ENCODE measurements at regions not wholly inside any gene's neighbourhood (a gene's known extent, or its start where the extent isn't known, plus 50 kb on each side); places are given as distances from the start of the nearest gene placed in this dataset.

- peak in 2 of 10 donors; percentile 57 to 72 for DNase-seq
- intact Hi-C loops (cut with DNase I) = no loop called here
Measured at GRCh38 chr9:134226221-134226930, 62.0 kb upstream of the RNU6ATAC start.

DNA sequence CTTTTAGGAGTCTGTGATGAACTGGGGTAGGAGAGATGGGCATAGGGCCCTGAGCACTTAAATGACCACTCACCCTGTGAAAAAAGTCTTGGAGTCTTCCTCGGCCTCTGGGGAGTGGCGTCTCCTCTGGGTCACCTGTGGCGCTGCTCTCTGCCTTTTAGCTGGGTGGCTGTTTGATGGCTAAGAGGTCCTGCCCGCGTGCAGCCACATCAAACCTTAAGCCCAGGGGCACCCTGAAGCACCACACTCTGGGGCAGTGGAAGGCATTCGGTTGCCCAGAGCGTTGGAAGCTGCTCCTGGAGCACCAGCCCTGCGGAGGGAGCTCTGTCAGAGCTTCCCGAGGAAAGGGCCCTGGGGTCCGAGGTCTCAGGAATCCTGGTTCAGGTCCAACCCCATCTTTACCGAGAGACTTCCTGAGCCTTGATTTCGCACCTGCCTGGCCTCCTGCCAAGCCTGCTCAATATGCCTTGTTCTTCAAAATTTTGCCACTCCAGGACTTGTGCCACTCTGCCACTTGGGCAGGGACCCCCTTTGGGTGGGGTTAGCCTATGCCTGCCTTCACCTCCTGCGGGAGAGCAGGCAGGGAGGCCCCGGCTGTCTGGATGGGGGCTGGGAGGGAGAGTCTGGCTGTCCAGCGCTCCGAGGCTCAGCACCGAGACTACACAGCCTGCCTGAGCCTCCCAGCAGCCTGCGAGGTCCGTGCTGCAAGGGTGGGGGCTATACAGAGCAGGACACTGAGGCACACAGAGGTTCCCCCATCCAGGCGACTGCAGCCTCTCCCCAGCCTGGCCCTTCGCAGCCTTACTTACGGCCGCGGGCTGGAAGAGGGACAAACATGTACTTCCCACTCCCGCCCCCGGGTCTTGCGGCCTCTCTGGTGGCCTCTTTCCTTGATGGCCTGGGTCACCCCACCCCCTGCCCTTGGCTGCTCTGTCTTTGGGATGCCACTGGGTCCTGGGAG is 63.4 kb upstream of the RNU6ATAC start:
- DNase-seq = no peak
- intact Hi-C loops (cut with DNase I) = no loop called here

DNA sequence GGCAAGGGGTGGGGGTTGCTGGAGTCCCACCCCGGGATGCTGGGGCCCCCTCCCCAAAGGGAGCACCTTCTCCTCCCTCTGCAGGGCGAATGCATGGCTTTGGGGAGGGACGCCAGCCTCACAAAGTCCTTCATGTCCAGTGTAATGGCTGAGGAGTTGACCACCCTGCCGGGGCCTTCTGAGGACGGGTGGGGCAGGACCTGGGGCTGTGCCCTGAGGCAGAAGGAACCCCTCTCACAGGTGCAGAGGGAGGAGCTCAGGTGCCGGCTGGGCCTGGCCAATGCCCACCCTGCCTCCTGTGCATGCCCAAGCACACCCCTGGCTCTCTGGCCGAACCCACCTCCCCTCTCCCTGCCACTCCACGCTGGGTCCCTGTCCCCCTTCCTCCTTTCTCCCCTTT is 64.3 kb upstream of the RNU6ATAC start:
- intact Hi-C loops (cut with DNase I) = no loop called here
- no peak for DNase-seq

DNA sequence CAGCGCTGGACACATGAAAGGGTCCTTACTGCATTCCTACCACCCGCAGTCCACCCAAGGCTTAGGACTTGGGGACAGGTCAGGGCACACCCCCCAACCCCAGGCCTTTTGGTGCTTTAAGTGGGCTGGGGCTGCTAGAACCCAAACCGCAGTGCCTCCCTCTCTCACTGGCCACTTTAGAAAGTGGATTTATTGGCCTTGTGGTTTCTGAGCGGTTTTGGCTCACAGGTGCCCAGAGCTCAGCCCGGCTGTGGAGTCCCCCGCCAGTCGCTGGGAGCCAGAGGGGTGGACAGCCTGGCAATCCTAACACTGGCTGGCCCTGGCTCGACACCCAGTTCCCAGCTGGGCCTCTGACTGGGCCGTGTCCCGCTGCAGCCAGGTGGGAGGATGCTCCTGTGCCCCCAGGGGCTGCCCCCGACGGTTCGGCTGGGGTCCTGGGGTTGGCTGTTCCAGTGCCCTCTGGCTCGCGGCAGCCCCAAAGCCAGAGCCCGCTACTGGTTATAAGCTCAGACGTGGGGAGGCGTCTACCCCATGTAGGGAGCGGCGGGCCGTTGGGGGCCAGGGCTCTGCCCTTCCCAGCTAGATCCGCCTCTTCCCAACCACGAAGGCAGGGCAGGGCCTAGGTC is 65.2 kb upstream of the RNU6ATAC start:
- DNase-seq = no peak
- intact Hi-C loops (cut with DNase I) = no loop called here

DNA sequence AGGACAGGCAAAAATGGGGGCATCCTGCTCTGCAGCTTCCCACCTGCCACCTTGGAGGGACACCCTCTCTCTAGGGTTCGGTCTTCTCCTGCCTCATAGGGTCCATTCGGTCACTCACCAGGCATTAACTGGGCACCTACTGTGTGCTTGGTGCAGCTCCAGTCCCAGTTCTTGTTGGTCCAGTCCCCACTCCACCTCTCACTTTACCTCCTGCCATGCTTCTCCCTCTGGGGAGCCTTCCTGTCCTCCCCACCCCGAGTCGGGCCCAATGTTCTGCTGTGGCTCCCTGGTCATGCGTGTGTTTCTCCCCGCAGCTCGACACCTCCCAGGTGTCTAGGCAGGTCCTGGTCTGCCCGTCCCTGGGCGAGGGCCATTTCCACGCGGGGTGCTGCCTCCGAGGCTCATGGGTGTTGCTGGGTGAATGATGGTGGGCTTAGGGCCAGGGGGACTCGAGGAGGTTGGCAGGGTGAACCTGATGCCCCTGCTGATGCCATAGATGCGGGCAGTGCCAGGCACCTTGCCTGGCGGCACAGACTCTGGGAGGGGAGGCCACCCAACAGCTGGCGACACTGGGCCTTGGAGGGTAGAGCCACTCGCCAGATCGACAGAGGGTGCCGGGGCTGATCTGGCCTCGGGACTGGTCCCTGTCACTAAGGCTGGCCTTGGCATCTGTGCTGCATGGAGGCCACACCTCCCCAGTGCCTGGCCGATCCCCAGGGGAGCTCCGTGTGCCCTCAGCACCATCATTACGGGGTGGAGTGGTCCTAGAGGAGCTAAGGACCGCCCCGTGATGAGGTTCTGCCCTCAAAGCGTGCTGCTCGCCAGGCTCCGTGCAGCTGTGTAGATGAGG is 66.0 kb upstream of the RNU6ATAC start:
- DNase-seq = no peak
- intact Hi-C loops (cut with DNase I) = no loop called here

DNA sequence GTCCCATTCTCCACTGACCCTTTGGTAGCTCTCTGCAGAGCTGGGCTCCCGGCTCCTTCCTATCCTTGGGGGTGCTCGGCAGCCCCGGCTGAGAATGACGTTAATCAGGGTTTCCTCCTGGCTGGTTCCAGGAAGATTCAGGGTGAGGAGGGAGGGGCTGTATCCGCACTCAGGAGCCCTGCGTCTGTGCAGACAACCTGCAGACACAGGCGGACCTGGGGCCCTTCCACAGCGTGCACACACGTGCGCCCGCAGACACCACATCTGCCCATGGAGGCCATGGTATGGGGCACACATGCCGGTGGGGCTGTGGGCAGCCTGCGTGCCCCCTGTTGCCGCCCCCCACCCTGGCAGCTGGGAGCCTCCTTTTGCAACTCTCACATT is 66.6 kb upstream of the RNU6ATAC start:
- DNase-seq = no peak
- intact Hi-C loops (cut with DNase I) = no loop called here

GRCh38 chr9:134231330-134231745 is 67.0 kb upstream of the RNU6ATAC start:
- intact Hi-C loops (cut with DNase I) = no loop called here
- no peak for DNase-seq

GRCh38 chr9:134231767-134232166 is 67.4 kb upstream of the RNU6ATAC start:
- no peak for DNase-seq
- intact Hi-C loops (cut with DNase I) = no loop called here

GRCh38 chr9:134233022-134233421 is 68.7 kb upstream of the RNU6ATAC start:
- DNase-seq = no peak
- intact Hi-C loops (cut with DNase I) = no loop called here

GRCh38 chr9:134234001-134234660 is 69.8 kb upstream of the RNU6ATAC start:
- intact Hi-C loops (cut with DNase I) = no loop called here
- no peak for DNase-seq

- intact Hi-C loops (cut with DNase I) = no loop called here
- no peak for DNase-seq
Measured at GRCh38 chr9:134234687-134235359, 70.5 kb upstream of the RNU6ATAC start.

DNA sequence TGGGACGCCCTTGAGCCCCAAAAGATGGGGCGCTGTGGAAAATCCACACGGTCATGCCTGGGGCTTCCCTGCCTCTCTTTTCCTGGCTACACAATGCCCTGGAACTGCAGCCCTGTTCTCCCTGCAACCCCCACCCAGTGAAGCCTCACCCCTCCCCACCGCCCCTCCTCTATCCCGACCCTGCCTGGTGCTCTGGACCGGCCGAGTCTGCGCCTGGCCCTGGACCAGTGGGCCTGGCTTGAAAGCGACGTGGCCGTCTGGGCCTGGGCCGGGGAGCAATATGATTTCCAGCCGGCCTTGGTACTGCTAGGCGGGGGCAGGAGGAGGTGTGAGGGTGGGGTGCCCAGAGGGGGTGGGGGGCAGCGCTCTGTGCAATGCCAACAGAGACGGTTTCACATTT is 71.0 kb upstream of the RNU6ATAC start:
- intact Hi-C loops (cut with DNase I) = no loop called here
- no peak for DNase-seq

GRCh38 chr9:134236001-134236421 is 71.6 kb upstream of the RNU6ATAC start:
- DNase-seq = no peak

GRCh38 chr9:134236935-134237629 is 72.7 kb upstream of the RNU6ATAC start:
- DNase-seq = no peak
- intact Hi-C loops (cut with DNase I) = no loop called here

More at GRCh38 chr9:134236001-134236421, 71.6 kb upstream of the RNU6ATAC start:
- intact Hi-C loops (cut with DNase I) = no loop called here

DNA sequence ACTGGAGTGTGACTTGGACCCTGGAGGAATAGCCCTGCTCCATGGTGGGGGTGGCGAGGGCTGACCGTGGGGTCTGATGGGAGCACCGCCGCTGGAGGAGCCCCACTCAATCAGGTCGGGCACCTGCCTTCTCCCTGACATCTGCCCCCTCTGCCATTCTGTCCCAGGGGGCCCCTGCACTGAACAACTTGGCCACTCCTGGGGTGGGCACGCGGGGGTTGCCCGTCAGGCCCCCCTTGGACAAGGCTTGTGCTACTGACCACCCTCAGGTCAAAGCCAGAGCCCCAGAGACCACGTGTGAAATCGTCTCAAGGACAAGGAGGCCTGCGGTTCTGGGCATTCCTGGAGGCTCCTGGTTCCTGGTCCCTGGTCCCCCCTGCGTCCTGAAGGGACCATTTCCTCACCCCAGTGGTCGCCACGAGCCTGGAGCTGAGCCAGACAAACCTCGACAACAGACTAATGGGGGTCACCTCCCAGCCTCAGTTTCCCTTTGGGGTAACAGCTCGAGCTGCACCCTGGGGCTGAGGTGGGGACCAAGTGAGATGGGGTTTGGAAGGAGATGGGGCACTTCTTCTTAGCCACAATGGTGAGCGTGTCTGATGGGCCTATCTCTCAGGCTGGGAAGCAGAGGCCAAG is 73.4 kb upstream of the RNU6ATAC start:
- intact Hi-C loops (cut with DNase I) = no loop called here
- DNase-seq = no peak

GRCh38 chr9:134239130-134239903 is 75.0 kb upstream of the RNU6ATAC start:
- intact Hi-C loops (cut with DNase I) = no loop called here
- DNase-seq = no peak

GRCh38 chr9:134239939-134240338 is 75.6 kb upstream of the RNU6ATAC start:
- intact Hi-C loops (cut with DNase I) = no loop called here
- no peak for DNase-seq
